ENCODE measurements at regions not wholly inside any gene's neighbourhood (a gene's known extent, or its start where the extent isn't known, plus 50 kb on each side); places are given as distances from the start of the nearest gene placed in this dataset.

DNA sequence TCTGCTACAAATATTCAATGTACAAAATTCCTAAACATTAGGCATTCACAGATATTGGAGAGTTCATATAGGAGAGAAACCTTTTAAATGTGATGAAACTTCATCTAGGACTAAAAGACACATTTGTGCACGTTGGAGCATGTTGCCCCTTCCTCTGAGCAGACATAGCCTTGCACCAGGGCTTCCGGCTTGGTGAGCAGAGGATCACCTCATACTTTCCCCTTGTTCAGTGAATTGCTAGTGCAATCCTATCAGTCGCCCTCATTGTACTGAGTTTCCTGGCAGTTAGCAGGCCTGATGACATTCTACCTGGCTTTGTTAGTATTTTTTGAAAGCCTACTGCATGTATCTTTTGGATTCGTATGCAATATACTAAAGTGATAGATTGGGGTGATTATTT is 466.2 kb downstream of the SPRY1 start:
- no peak for TF ChIP-seq EP300 (IDR thresholded peaks at IDR 0.05)
- TF ChIP-seq, protein P1, sequence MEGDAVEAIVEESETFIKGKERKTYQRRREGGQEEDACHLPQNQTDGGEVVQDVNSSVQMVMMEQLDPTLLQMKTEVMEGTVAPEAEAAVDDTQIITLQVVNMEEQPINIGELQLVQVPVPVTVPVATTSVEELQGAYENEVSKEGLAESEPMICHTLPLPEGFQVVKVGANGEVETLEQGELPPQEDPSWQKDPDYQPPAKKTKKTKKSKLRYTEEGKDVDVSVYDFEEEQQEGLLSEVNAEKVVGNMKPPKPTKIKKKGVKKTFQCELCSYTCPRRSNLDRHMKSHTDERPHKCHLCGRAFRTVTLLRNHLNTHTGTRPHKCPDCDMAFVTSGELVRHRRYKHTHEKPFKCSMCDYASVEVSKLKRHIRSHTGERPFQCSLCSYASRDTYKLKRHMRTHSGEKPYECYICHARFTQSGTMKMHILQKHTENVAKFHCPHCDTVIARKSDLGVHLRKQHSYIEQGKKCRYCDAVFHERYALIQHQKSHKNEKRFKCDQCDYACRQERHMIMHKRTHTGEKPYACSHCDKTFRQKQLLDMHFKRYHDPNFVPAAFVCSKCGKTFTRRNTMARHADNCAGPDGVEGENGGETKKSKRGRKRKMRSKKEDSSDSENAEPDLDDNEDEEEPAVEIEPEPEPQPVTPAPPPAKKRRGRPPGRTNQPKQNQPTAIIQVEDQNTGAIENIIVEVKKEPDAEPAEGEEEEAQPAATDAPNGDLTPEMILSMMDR (IDR thresholded peaks at IDR 0.05), result no peak
- TF ChIP-seq POLR2AphosphoS5 (IDR thresholded peaks at IDR 0.05), result no peak

All from sigmoid colon (tissue), 4 donors.